Thyroid gland (tissue), 4 donors: ENCODE measurements at regions not wholly inside any gene's neighbourhood (a gene's known extent, or its start where the extent isn't known, plus 50 kb on each side); places are given as distances from the start of the nearest gene placed in this dataset.

ENCODE experiments used
- DNase-seq, 2 donors: peaks; one replicate each; pipeline ENCODE4 v3.0.0-alpha.2; 2019
- H3K27ac ChIP-seq, 3 donors: fragments of 200-600 bp; sonication (generic); 1 replicate in 2 of 3; 2 replicates in 1 of 3; pipeline ENCODE4 v1.5.1; 2016 to 2019; ENCODE audit warnings: mild to moderate bottlenecking in 1 of 3, moderate library complexity in 1 of 3
- H3K27me3 ChIP-seq: fragments of 200-600 bp; sonication (generic); one replicate; pipeline ENCODE4 v1.5.1; 2019
- H3K36me3 ChIP-seq, 2 donors: fragments of 200-600 bp; sonication (generic); one replicate each; pipeline ENCODE4 v1.5.1; 2016 to 2019
- H3K4me1 ChIP-seq, 2 donors: fragments of 200-600 bp; sonication (generic); one replicate each; pipeline ENCODE4 v1.5.1; 2017 to 2019
- H3K4me3 ChIP-seq, 3 donors: fragments of 200-600 bp; sonication (generic); replicated peaks in 1 of 3; 1 replicate in 2 of 3; 2 replicates in 1 of 3; pipeline ENCODE4 v1.5.1; 2016; ENCODE audit warnings: mild to moderate bottlenecking in 1 of 3
- H3K9me3 ChIP-seq: fragments of 200-600 bp; sonication (generic); one replicate; pipeline ENCODE4 v1.5.1; 2017
- POLR2A ChIP-seq, 2 donors: fragments of 450-650 bp; IDR thresholded peaks; one replicate each; pipeline ENCODE4 v1.6.1; 2017; ENCODE audit warnings: antibody characterized with exemption in 2 of 2, mild to moderate bottlenecking in 2 of 2, moderate library complexity in 1 of 2
- WGBS, 2 donors: methylation state at CpG; one replicate each; pipeline ENCODE4 v1.1.5; 2017; 5-methylcytosine and 5-hydroxymethylcytosine counted together
- intact Hi-C: fragments of 100-400 bp; cut with DNase I; formaldehyde crosslinking; loops from one replicate; pipeline ENCODE4 v1.15.1; 2023
- TF ChIP-seq, protein P1 (sequence below), 6 experiments: fragments of 200-600 bp in 3 of 6; fragments of 450-650 bp in 3 of 6; sonication (generic) in 3 of 6; IDR thresholded peaks; one replicate each; pipeline ENCODE4 v1.5.1; 2016 to 2019; ENCODE audit warnings: antibody characterized with exemption in 6 of 6, mild to moderate bottlenecking in 2 of 6, inconsistent platforms in 1 of 6, moderate library complexity in 1 of 6

DNA sequence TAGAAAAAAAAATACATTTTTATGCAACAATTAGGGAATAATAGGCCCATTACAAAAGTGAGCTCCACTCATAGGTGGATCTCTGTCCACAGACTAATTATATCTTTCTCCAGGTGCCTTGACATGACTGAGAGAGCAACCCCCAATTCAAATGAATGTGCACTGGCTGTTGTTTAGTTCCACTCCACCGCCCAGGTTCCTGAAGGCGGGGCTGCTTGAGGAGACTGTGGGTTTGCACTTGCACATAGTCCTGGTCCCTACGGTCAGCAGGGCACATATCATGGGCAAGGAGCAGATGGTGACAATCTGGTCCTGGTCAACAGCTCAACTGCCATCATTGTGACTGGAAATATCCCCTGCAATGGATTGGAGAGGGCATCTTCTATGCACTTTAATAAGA, 195.6 kb upstream of the PWP1 start:
- Histone ChIP-seq H3K9me3 (no peaks in the 10 kb centered on the region), H3K36me3 (no peaks in the 10 kb centered on the region), H3K27me3 (no peaks in the 10 kb centered on the region), H3K27ac (peak overlapping the region in 1 of 3 donors; percentile 7), H3K4me3 (no peak overlapping the region), H3K4me1 (peaks cover 48 to 82% of the 10 kb centered on the region in 2 donors)
- DNase-seq: peak; percentile 74 to 82
- intact Hi-C loops: no loop called here
- 33 to 61% methylated on average over 3 of the region's 3 CpGs for WGBS, 2 donors
- no peak for TF ChIP-seq POLR2A (IDR thresholded peaks at IDR 0.05)
- TF ChIP-seq, protein P1, sequence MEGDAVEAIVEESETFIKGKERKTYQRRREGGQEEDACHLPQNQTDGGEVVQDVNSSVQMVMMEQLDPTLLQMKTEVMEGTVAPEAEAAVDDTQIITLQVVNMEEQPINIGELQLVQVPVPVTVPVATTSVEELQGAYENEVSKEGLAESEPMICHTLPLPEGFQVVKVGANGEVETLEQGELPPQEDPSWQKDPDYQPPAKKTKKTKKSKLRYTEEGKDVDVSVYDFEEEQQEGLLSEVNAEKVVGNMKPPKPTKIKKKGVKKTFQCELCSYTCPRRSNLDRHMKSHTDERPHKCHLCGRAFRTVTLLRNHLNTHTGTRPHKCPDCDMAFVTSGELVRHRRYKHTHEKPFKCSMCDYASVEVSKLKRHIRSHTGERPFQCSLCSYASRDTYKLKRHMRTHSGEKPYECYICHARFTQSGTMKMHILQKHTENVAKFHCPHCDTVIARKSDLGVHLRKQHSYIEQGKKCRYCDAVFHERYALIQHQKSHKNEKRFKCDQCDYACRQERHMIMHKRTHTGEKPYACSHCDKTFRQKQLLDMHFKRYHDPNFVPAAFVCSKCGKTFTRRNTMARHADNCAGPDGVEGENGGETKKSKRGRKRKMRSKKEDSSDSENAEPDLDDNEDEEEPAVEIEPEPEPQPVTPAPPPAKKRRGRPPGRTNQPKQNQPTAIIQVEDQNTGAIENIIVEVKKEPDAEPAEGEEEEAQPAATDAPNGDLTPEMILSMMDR (IDR thresholded peaks at IDR 0.05): no peak

DNA sequence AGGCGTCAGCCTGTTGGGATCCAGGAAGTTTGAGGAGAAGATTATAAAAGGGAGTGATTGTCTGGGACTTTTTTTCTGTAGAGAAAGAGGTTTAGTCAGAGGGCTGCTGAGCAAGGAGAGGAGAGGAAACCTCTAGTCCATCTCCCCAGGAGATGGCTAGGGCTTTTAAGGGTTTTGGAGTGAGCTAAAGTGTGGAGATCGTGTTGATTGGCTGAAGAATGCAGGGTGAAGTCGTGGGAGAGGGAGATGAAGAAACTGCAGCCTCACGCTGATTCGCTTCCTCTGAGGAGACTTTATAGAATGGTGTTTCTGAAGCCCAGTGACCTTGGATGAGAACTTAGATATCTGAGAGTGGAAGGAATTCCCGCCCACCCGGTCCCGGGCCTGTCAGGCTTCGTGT, 193.7 kb upstream of the PWP1 start:
- Histone ChIP-seq H3K9me3 (no peaks in the 10 kb centered on the region), H3K4me3 (no peak overlapping the region), H3K4me1 (peaks cover 32 to 65% of the 10 kb centered on the region in 2 donors), H3K27ac (peak overlapping the region; percentile 42 to 66 (median 63)), H3K36me3 (no peaks in the 10 kb centered on the region), H3K27me3 (no peaks in the 10 kb centered on the region)
- intact Hi-C loops: no loop called here
- TF ChIP-seq, protein P1 (IDR thresholded peaks at IDR 0.05): no peak
- no peak for TF ChIP-seq POLR2A (IDR thresholded peaks at IDR 0.05)
- DNase-seq: no peak
- WGBS, 2 donors: 67 to 73% methylated on average over 9 of the region's 9 CpGs

- peaks cover 25 to 58% of the 10 kb centered on the region in 2 donors for H3K4me1 ChIP-seq
- H3K27ac ChIP-seq: peak overlapping the region; percentile 42 to 66 (median 63)
- intact Hi-C loops: no loop called here
- H3K9me3 ChIP-seq: no peaks in the 10 kb centered on the region
- no peaks in the 10 kb centered on the region for H3K36me3 ChIP-seq
- H3K27me3 ChIP-seq: no peaks in the 10 kb centered on the region
- 46% methylated on average over 6 of the region's 6 CpGs for WGBS, 2 donors
- no peak overlapping the region for H3K4me3 ChIP-seq
- peak; percentile 64 to 69 for DNase-seq
- TF ChIP-seq, protein P1 (IDR thresholded peaks at IDR 0.05): no peak
- peak in 1 of 2 donors; percentile 37 for TF ChIP-seq POLR2A (IDR thresholded peaks at IDR 0.05)
Measured at GRCh38 chr12:107492393-107493134, 193.0 kb upstream of the PWP1 start.

- 75 to 79% methylated on average over 4 of the region's 4 CpGs for WGBS, 2 donors
Measured at GRCh38 chr12:107493135-107493494, 192.5 kb upstream of the PWP1 start.

GRCh38 chr12:107493666-107494065, 191.9 kb upstream of the PWP1 start:
- peak in 1 of 2 donors; percentile 44 for DNase-seq
- Histone ChIP-seq H3K4me1 (peaks cover 20 to 50% of the 10 kb centered on the region in 2 donors), H3K27me3 (no peaks in the 10 kb centered on the region), H3K4me3 (no peak overlapping the region), H3K9me3 (no peaks in the 10 kb centered on the region), H3K36me3 (no peaks in the 10 kb centered on the region), H3K27ac (peak overlapping the region in 2 of 3 donors; percentile 63 to 66)
- 71 to 88% methylated on average over 2 of the region's 2 CpGs for WGBS, 2 donors
- intact Hi-C loops: no loop called here
- no peak for TF ChIP-seq POLR2A (IDR thresholded peaks at IDR 0.05)
- TF ChIP-seq, protein P1 (IDR thresholded peaks at IDR 0.05): no peak

More at GRCh38 chr12:107493135-107493494, 192.5 kb upstream of the PWP1 start:
- Histone ChIP-seq H3K36me3 (no peaks in the 10 kb centered on the region), H3K4me1 (peaks cover 20 to 52% of the 10 kb centered on the region in 2 donors), H3K27me3 (no peaks in the 10 kb centered on the region), H3K9me3 (no peaks in the 10 kb centered on the region), H3K27ac (peak overlapping the region; percentile 42 to 66 (median 63)), H3K4me3 (no peak overlapping the region)
- no peak for TF ChIP-seq POLR2A (IDR thresholded peaks at IDR 0.05)
- TF ChIP-seq, protein P1 (IDR thresholded peaks at IDR 0.05): no peak
- no peak for DNase-seq
- intact Hi-C loops: no loop called here
